SIG-M5 treated with dmso at 0.1 percent for 504 hours (cell line): ENCODE measurements at regions not wholly inside any gene's neighbourhood (a gene's known extent, or its start where the extent isn't known, plus 50 kb on each side); places are given as distances from the start of the nearest gene placed in this dataset.
A peak's percentile ranks its signal among the peaks of the same experiment; 100 is the strongest.

Experiments used
- DNase-seq: peaks from one replicate; lab custom pipeline; 2025; ENCODE audit not compliant: unreplicated experiment; lab: John Stamatoyannopoulos, UW

DNA sequence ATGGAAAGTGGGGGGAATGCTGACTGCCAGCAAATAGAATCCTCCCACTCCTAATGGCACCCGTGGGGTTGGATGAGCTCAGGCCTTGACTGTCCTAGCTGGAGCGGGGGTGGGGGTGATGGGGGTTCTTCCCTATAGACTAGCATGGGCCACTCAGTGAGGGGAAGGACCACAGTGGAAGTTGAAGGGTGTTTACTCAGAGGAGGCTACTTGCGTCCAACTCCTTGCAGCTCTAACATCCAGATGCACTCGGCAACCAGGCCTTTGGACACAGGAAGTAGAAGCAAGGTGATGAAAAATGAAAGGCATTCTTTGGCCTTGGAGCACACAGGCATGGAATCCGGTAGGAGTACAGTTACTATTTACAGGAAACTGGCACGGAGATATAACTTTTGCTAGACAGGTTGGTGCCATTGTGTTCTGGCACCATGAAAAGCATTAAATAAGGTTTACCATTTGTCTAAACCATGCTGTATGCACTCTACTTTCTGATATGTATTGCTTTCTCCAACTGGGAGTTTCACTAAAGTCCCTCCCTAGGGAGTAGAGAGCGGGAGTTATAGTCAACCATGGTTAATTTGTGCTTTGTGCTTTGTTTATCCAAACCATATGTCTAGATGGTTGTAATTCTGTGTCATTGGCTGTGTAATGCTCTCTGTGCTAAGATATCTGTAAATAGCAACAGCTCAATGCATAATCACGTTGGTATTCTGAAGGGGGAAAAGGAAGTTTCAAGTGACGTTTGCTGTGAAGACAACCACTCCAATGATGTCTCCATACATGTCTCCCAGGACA is 125.3 kb downstream of the TSHZ3 start:
- no peak for DNase-seq

GRCh38 chr19:31220540-31220939 is 128.7 kb downstream of the TSHZ3 start:
- DNase-seq, result peak; percentile 40

GRCh38 chr19:31214997-31215396 is 134.2 kb downstream of the TSHZ3 start:
- DNase-seq, result no peak

DNA sequence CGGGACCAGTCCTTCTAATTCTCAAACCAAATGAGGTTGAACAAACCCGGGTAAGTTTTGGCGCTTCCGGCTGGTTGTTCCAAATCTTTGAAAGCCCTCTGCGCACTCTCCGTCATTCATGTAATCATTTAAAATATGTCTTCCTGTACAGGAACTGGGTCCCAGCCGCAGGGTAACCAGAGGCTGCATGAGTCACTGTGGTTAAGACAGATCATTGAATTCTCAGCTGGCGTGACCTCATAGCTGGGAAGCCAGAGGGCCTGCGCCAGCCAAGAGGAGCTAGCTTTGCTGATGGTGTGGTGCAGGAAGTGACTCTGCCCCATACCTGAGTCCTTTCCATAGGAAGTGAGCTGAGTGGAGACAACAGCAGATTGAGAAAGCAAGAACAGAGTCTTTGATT is 135.2 kb downstream of the TSHZ3 start:
- peak; percentile 92 for DNase-seq

- no peak for DNase-seq
Observed at GRCh38 chr19:31211088-31211487, 138.1 kb downstream of the TSHZ3 start.

- DNase-seq, result no peak
Observed at GRCh38 chr19:31205887-31206518, 143.2 kb downstream of the TSHZ3 start.

DNA sequence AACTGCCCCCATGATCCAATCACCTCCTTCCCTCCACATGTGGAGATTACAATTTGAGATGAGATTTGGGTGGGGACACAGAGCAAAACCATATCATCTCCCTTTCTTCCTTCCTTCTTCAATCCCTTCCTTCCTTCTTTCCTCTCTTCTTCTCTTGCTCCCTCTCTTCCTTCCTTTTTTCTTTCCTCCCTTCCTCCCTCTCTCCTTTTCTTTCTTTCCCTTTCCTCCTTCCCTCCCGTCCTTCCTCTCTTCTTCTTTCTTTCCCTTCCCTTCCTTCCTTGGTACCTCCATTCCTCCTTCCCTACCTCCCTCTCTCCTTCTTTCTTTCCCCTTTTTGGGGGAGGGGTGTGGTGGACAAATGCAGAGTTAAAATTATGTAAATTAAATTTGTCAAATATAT is 145.1 kb downstream of the TSHZ3 start:
- no peak for DNase-seq

DNA sequence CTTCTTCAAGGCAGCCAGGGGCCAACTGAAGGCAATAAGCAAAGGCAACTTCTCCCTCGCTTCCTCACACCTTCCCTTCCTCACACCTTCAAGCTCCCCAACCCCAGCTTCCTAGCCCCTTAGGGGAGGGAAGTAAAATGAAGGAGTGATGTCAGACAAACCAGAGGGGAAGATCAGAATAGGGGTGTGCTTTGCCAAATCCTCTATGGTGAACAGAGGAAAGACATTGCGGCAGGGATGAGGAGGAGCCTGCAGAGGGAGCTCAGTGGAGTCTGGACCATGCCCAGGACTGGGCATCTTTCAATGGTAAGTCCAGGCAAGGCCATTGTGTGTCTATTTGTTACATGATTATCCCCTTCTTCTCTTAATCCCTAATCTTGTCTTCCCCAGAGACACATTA is 164.0 kb downstream of the TSHZ3 start:
- DNase-seq, result no peak

GRCh38 chr19:31181535-31181934 is 167.7 kb downstream of the TSHZ3 start:
- DNase-seq, result no peak

DNA sequence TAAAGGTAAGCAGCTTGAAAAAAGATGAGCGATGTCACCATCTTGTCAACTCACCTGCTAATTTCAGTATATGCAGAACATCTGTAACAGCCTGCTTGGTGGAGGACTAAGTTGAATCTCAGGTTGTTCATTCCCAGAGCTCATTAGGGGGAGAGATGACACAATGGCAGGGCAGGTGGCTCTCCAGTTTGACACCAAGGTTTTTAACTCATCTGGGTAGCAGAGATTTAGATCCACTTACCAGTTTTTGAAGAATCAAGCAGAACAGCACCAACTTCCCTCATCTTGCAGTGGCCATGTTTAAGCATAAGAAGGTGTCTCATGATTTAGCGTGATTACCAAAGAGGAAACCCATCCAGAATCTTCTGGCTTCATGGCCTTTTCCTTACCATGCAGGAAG is 168.3 kb downstream of the TSHZ3 start:
- DNase-seq, result no peak

GRCh38 chr19:31179471-31179852 is 169.8 kb downstream of the TSHZ3 start:
- DNase-seq, result no peak

DNA sequence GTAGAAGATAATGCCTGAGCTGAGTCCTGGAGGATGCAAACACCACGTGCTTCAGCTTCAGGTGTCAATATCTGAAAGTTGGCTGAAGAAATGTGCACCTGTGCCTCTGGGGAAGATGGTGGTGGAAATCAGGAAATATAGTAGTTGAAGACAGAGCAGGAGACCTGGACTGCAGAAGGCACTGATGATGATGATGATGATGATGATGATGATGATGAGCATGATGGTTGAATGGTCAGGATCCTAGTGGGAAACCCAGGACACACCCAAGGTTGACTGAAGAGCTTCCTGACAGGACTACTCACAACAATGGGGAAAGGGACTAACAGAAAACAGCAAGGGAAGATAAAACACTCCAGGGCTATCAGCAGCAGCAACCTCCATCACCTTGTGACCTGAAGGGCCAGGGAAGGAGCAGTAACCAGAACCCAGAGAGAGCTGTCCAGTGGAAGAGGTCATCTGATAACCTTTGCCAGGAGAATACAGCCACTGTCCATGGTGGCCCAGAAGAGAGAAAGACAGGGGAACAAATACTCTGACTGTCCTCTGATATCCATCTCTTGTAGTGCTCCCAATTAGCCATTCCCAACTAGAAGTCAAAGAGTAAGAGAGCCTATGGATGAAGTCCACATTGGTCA is 170.3 kb downstream of the TSHZ3 start:
- no peak for DNase-seq

DNA sequence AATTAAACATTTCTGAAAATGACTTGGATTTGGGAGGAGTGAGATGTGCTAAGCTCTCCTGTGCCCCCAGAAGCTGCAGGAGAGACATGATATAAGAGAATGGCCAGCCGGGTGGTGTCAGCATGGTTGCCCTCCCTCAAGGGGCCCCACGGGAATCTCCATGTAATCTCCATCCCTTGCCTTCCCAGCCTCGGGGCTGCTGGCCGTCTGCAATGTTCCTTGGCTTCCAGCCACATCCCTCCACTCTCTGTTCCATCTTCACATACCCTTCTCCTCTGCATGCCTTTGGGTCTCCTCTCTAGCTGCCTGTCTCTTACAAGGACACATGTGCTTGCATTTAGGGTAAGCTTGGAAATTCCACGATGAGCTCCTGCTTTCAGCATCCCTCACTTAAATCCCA is 172.0 kb downstream of the TSHZ3 start:
- no peak for DNase-seq

DNA sequence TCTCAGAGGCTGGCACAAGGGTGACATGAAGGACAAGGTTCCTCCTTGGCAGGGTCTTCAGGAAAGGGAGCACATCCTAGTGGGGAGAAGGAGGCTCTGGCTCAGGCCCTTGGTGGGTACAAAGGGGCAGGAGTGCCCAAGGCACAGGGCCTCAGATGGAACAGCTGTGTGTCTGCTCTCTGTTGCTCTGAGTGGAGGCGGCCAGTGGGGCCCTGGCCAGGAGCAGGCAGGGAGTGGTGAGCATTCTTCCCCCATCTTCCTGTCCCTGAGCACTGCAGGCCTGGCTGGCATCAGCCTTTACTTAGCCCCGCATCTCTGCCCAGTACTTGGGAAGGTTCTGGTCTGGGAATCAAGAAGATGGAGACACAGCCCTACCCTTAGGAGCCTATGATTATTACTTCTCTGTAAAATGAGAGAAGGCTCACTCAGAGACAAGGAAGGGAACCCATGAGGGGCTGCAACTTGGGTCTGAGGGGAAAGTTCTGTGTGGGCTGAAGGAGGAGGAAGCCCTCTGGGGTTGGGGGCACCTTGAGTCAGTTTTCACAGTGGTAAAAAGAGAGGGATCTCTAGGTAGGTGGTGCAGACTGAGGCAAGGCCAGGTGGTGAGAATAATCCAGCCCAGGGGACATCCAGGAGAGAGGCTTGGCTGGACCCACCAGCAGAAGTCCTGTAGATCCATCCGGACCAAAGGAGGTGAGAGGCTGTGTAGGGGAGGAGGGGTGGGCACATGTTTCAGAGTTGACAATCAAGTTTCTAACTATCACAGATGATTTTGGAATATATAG is 173.5 kb downstream of the TSHZ3 start:
- no peak for DNase-seq

GRCh38 chr19:31174948-31175347 is 174.3 kb downstream of the TSHZ3 start:
- no peak for DNase-seq

GRCh38 chr19:31173991-31174390 is 175.2 kb downstream of the TSHZ3 start:
- DNase-seq, result no peak

DNA sequence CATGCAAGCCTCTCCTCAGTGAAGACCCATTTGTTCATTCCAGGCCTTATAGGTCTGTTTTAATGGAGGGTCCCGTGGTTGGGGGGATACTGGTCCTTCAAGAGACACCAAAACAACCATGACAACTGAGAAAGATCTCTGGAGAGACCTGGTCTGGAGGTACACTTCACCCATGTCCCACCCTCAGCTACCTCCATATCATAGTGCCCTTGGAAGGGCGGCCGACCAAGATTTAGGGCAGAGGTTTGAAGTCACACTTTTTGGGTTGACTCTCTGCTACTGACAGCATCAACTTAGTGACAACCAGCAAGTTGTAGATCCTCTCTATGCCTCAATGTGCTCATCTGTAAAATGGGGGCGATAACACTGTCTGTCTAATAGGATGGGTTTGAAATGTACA is 177.3 kb downstream of the TSHZ3 start:
- DNase-seq, result no peak

DNA sequence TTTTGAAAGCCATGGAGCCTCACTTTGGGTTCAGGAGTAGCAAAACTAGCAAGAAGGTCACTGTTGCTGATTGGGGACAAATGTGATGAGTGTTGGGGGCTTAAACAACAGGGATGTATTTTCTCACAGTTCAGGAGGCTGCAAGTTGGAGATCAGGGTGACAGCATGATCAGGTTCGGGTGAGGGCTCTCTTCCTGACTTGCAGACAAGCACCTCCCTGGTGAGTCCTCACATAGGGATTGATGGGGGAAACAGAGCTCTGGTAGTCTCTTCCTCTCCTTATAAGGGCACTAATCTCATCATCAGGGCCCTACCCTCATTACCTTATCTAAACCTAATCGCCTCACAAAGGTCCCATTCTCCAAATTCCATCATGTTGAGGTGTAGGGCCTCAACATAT is 179.2 kb downstream of the TSHZ3 start:
- DNase-seq, result no peak

DNA sequence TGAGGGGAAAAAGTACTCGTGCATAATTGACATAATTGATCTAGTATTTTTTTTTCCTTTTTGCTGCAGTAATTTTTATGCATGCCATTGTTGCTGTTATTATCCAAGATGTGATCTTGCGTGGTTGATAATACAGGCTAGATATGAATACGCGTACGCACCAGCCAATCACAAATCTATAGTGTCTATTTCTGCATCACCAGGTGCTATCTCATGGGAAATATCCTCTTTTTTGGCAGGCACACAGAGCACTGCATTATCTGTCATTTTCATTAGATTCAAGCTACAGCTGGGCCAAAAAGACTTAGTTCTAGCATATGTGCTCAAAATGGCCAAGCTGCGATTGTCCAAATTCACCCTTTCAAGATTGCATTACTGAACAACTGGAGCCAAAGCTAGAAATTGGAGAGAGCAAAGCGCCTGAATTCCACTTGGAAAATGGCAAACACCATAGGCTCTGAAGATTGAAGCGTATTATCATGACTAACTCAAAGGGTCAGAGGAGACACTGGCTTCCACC is 181.1 kb downstream of the TSHZ3 start:
- no peak for DNase-seq

DNA sequence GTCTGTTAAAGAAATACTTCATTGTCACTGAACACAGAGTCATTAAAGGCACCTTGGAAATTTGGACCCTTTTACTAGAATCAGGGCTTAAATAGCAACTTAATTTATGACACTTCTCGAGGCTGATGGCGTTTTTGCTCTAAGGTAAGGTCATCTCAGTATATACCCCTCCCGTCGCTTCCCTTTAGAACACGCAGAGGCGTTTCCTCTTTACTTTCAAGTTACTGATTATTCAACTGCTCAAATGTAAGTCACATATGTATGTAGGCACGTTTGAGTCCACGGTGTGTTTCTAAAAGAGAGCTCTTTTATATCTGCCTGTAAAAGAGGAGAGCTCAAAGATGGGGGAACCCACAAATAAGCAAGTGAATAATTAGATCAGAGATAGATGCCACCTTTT is 181.5 kb downstream of the TSHZ3 start:
- DNase-seq, result no peak

DNA sequence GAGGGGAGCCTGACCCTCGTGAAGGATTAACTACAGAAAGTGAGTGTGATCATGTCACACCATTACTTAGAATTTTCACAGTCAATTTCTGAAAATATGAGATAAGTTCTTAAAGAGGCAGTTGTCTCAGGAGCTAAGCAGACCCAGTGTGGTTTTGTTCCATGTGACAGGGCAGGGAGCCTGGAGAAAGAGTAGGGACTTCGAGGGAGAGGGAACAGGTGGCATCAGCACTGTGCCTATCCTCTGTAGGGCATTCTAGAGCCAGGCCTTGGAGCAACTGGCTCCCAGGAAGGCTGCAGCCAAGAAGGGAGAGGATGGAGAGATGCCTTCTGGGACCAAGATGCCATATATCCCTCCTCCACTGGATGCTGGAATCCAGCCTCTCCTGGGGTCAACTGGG is 183.0 kb downstream of the TSHZ3 start:
- DNase-seq, result no peak
